HepG2 (cell line): ENCODE measurements at regions not wholly inside any gene's neighbourhood (a gene's known extent, or its start where the extent isn't known, plus 50 kb on each side); places are given as distances from the start of the nearest gene placed in this dataset.

Experiments
- MTA1 ChIP-seq: sonication (generic); formaldehyde crosslinking; IDR thresholded peaks from 2 replicates; pipeline ENCODE4 v1.4.0; 2020; ENCODE audit warnings: missing genetic modification reagents, mild to moderate bottlenecking, borderline replicate concordance
- MYNN ChIP-seq: sonication (generic); formaldehyde crosslinking; IDR thresholded peaks from 2 replicates; pipeline ENCODE4 v1.4.0; 2020; ENCODE audit warnings: mild to moderate bottlenecking, low read depth, missing genetic modification reagents
- NCOA5 ChIP-seq: sonication (generic); formaldehyde crosslinking; IDR thresholded peaks from 2 replicates; pipeline ENCODE4 v1.4.0; 2020; ENCODE audit warnings: missing genetic modification reagents
- PCBP1 ChIP-seq: fragments of 200-400 bp; formaldehyde crosslinking; IDR thresholded peaks from 2 replicates; pipeline ENCODE4 v1.6.1; 2017; ENCODE audit warnings: mild to moderate bottlenecking, low read depth, low read length, borderline replicate concordance
- ZBTB43 ChIP-seq: sonication (generic); formaldehyde crosslinking; conservative IDR thresholded peaks from 2 replicates; pipeline ENCODE4 v1.4.0; 2020; ENCODE audit warnings: missing genetic modification reagents
- ZNF670 ChIP-seq: sonication (generic); formaldehyde crosslinking; IDR thresholded peaks from 2 replicates; pipeline ENCODE4 v1.8.0; 2022; ENCODE audit warnings: mild to moderate bottlenecking, missing genetic modification reagents, borderline replicate concordance
- TF ChIP-seq, protein P1 (sequence below): IDR thresholded peaks from 2 replicates; pipeline ENCODE4 v1.6.1; 2016; ENCODE audit warnings: low read depth, borderline replicate concordance

DNA sequence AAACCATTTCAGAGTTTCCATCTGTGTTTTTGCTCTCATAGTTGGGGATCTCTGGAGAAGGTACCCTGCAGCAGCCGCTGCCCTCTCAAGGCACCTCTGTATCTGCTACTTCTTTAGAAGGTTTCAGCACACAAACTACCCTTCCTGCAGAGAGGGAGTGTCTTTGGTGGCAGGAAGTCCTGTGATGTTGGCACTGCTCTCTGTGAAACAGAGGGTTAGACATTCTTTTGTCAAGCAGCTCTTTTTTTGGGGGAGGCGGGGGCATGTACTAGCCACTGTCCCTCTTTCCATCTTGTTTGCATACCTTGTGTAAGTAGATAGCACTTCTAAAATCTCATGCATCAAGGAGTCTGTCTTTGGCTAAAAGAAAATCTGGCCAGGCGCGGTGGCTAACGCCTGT is 352.6 kb downstream of the BMP4 start:
- TF ChIP-seq ZNF670 (CRISPR knock-in tag) (no peak), MTA1 (no peak), MYNN (CRISPR knock-in tag) (no peak), ZBTB43 (CRISPR knock-in tag) (no peak), PCBP1 (no peak), NCOA5 (CRISPR knock-in tag) (no peak)
- TF ChIP-seq, protein P1, sequence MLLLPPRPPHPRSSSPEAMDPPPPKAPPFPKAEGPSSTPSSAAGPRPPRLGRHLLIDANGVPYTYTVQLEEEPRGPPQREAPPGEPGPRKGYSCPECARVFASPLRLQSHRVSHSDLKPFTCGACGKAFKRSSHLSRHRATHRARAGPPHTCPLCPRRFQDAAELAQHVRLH (CRISPR knock-in tag): no peak
